Heart left ventricle (tissue), 16 donors: ENCODE measurements at regions not wholly inside any gene's neighbourhood (a gene's known extent, or its start where the extent isn't known, plus 50 kb on each side); places are given as distances from the start of the nearest gene placed in this dataset.

Experiments
- ATAC-seq, 4 donors: fragments of 200-7000 bp; cut with Tn5 transposase; one replicate each; pipeline ENCODE4 v1.9.1; 2020 to 2022; ENCODE audit warnings: moderate library complexity in 4 of 4, mild to moderate bottlenecking in 3 of 4, moderate number of reproducible peaks in 1 of 4
- DNase-seq, 5 donors: peaks; one replicate each; pipeline ENCODE4 v3.0.0-alpha.2; 2020
- H3K27ac ChIP-seq, 12 donors: fragments of 200-600 bp; sonication (generic) in 4 of 12; one replicate each; pipeline versions ENCODE4 v1.5.0 to v1.8.0; 2016 to 2022; ENCODE audit warnings: mild to moderate bottlenecking in 2 of 12
- H3K27me3 ChIP-seq, 9 donors: fragments of 200-600 bp; sonication (generic) in 2 of 9; one replicate each; pipeline versions ENCODE4 v1.5.1 to v1.8.0; 2016 to 2022; ENCODE audit warnings: mild to moderate bottlenecking in 3 of 9
- H3K36me3 ChIP-seq, 9 donors: fragments of 200-600 bp; sonication (generic) in 2 of 9; one replicate each; pipeline versions ENCODE4 v1.5.0 to v1.8.0; 2018 to 2022; ENCODE audit warnings: mild to moderate bottlenecking in 2 of 9
- H3K4me1 ChIP-seq, 12 donors: fragments of 200-600 bp; sonication (generic) in 4 of 12; one replicate each; pipeline versions ENCODE4 v1.5.0 to v1.8.0; 2016 to 2022; ENCODE audit warnings: mild to moderate bottlenecking in 3 of 12
- H3K4me3 ChIP-seq, 12 donors: fragments of 200-600 bp; sonication (generic) in 4 of 12; one replicate each; pipeline versions ENCODE4 v1.5.0 to v1.8.0; 2017 to 2022; ENCODE audit warnings: mild to moderate bottlenecking in 9 of 12, moderate library complexity in 4 of 12
- H3K9me3 ChIP-seq, 12 donors: fragments of 200-600 bp; sonication (generic) in 4 of 12; one replicate each; pipeline versions ENCODE4 v1.5.0 to v1.8.0; 2016 to 2022; ENCODE audit warnings: mild to moderate bottlenecking in 1 of 12
- POLR2A ChIP-seq, 2 donors: fragments of 450-650 bp; IDR thresholded peaks; one replicate each; pipeline ENCODE4 v1.6.1; 2017; ENCODE audit warnings: antibody characterized with exemption in 2 of 2, mild to moderate bottlenecking in 2 of 2, moderate library complexity in 2 of 2
- WGBS, 4 donors: extraction: QIAGEN DNeasy Blood & Tissue Kit in 2 of 4; methylation state at CpG; one replicate each; pipeline versions ENCODE4 v1.1.5 to v1.1.7; 2013 to 2018; 5-methylcytosine and 5-hydroxymethylcytosine counted together
- intact Hi-C, 10 donors: fragments of 100-400 bp; cut with DNase I; formaldehyde crosslinking; loops; one replicate each; pipeline versions ENCODE4 v1.11.1 to v1.14.2; 2022
- TF ChIP-seq, protein P1 (sequence below), 12 donors: fragments of 200-600 bp; sonication (generic) in 4 of 12; IDR thresholded peaks; one replicate each; pipeline versions ENCODE4 v1.5.0 to v1.8.0; 2018 to 2022; ENCODE audit warnings: antibody characterized with exemption in 12 of 12, mild to moderate bottlenecking in 5 of 12
- donor health status: ischemic (EF 13 %, LVEDD 7.1; RV severe dilation, severe dysfunction).
- donor health status: healthy with polysubstance abuse.
- donor health status: DM: no; HTN: yes; CAD: no.
- donor health status: DM: no; HTN: no; CAD: no.
- donor health status: ischemic (EF 25% LVEDD 6.9; RV normal size, moderate dysfunction).
- donor health status: ischemic (EF 25% LVEDD 5.7; RV mildly dilated, moderate dysfunction).
- donor health status: healthy.
- donor health status: DM: yes; HTN: yes; CAD: no.
- donor health status: ischemic (EF 35%, LVEDD 5.7; RV mildly dilated, moderate dysfunction).
- donor health status: nonischemic (EF 11% LVEDD 7.7; RV severe dilation, severe dysfunction).
- donor health status: DM: yes; HTN: yes; CAD: no.
- donor health status: PGD.
- donor health status: ischemic (EF 29% LVEDD 5.4; RV normal size, mild dysfunction).
- donor health status: nonischemic (EF 23%, LVEDD 6.1; RV moderate dilation, normal function).

DNA sequence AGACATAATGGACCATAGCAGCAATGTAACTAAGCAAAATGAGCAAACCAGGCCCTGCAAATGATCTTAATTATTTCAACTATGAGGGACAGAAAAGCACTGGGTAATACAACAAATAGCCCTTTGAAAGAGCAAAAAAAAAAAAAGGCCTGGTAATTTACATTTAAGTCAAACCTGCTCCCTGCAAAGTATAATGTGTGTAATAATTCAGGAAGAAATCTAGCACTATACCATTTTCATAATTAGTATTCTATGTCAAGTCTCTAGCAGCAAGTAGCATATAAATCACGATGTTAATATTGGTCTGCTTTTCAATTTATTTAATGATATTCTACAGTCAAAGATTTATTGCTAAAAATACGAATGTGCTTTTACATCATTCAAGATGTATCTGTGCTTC, 489.6 kb downstream of the BMP2 start:
- H3K27me3 ChIP-seq: no peaks in the 10 kb centered on the region
- DNase-seq (no peak), ATAC-seq (no peak)
- WGBS, 4 donors: 53 to 82% (median 60%) methylated on average over 2 of the region's 2 CpGs
- peaks cover 0 to 3% (median 0%) of the 10 kb centered on the region in 12 donors for H3K9me3 ChIP-seq
- intact Hi-C loops: loop anchor here in 1 of 10 donors (10.0 kb wide), 1 partner anchor 132 kb away; no protein-coding TSS in a partner anchor
- peak overlapping the region in 8 of 12 donors; percentile 13 to 56 (median 40) for H3K4me3 ChIP-seq
- peak overlapping the region in 8 of 12 donors; percentile 69 to 86 (median 78) for H3K27ac ChIP-seq
- no peak for TF ChIP-seq POLR2A (IDR thresholded peaks at IDR 0.05)
- TF ChIP-seq, protein P1, sequence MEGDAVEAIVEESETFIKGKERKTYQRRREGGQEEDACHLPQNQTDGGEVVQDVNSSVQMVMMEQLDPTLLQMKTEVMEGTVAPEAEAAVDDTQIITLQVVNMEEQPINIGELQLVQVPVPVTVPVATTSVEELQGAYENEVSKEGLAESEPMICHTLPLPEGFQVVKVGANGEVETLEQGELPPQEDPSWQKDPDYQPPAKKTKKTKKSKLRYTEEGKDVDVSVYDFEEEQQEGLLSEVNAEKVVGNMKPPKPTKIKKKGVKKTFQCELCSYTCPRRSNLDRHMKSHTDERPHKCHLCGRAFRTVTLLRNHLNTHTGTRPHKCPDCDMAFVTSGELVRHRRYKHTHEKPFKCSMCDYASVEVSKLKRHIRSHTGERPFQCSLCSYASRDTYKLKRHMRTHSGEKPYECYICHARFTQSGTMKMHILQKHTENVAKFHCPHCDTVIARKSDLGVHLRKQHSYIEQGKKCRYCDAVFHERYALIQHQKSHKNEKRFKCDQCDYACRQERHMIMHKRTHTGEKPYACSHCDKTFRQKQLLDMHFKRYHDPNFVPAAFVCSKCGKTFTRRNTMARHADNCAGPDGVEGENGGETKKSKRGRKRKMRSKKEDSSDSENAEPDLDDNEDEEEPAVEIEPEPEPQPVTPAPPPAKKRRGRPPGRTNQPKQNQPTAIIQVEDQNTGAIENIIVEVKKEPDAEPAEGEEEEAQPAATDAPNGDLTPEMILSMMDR (IDR thresholded peaks at IDR 0.05): no peak
- H3K36me3 ChIP-seq: no peaks in the 10 kb centered on the region
- H3K4me1 ChIP-seq: peaks cover 0 to 14% (median 0%) of the 10 kb centered on the region in 12 donors

DNA sequence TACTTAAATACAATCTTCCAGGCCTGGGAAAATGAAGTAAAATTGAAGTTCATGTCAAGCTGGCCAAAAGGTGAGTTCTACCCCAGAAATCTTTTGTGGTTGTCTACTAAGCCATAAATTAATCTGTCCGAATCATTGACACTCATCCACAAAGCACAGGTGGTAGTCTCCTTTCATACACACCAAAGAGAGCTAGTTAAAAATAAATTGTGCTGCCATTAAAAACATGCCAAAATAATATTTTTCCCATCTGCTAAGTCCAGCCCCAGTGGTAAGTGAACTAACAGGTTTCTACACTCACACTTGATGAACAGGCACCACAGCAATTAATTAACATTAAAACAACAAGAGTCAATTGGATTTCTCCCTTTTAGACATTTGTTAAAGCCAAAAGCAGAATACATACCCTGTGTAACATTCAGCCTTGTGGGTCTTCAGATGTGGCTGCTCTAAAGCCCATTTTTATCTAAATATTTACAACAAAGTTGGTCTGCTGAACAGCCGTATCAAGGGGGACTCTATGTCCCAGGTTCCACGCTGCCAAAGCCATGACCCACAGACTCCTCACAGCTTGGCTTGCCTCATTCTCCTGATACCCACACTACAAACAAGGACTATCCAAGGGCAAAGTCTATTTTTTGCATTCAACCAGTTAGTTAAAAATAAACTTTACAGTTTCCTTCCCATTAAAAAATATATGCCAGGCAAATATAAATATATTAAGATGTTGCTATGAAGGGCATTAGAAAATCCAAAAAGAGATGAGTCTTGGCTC, 490.4 kb downstream of the BMP2 start:
- Histone ChIP-seq H3K4me1 (peaks cover 0 to 14% (median 0%) of the 10 kb centered on the region in 12 donors), H3K36me3 (no peaks in the 10 kb centered on the region), H3K27me3 (no peaks in the 10 kb centered on the region), H3K4me3 (peak overlapping the region; percentile 22 to 56 (median 30)), H3K27ac (peak overlapping the region in 11 of 12 donors; percentile 3 to 86 (median 75)), H3K9me3 (peaks cover 0 to 3% (median 0%) of the 10 kb centered on the region in 12 donors)
- 47 to 70% (median 58%) methylated on average over 3 of the region's 3 CpGs for WGBS, 4 donors
- TF ChIP-seq, protein P1 (IDR thresholded peaks at IDR 0.05): no peak
- TF ChIP-seq POLR2A (IDR thresholded peaks at IDR 0.05): no peak
- ATAC-seq: peak; percentile 96 to 99 (median 98)
- peak; percentile 31 to 63 (median 58) for DNase-seq
- intact Hi-C loops: loop anchor here in 1 of 10 donors (10.0 kb wide), 1 partner anchor 133 kb away; no protein-coding TSS in a partner anchor

DNA sequence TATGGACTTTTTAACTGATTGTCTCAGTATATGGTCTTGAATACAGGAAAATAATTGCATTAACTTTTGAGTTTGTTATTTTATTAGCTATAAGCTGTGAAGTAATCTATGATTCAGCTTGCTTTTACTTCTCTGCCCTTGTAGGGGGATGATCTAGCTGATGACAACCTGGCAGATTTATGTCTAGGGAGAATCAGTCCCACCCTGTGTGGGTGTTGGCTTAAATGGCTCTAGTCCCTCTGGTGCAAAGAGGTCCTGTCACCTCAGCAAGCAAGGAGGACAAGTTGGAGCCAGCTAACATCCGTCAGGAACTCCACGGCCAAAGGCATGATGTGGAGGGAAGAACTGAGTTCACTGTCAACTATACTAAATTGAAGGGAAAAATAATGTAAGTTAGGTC, 495.3 kb downstream of the BMP2 start:
- DNase-seq (no peak), ATAC-seq (no peak)
- peaks cover 0 to 3% (median 0%) of the 10 kb centered on the region in 12 donors for H3K9me3 ChIP-seq
- no peak for TF ChIP-seq POLR2A (IDR thresholded peaks at IDR 0.05)
- TF ChIP-seq, protein P1 (IDR thresholded peaks at IDR 0.05): no peak
- no peak overlapping the region for H3K27ac ChIP-seq
- 80 to 94% (median 83%) methylated on average over 2 of the region's 2 CpGs for WGBS, 4 donors
- no peaks in the 10 kb centered on the region for H3K36me3 ChIP-seq
- H3K4me1 ChIP-seq: peaks cover 0 to 7% (median 0%) of the 10 kb centered on the region in 12 donors
- intact Hi-C loops: no loop called here
- no peaks in the 10 kb centered on the region for H3K27me3 ChIP-seq
- no peak overlapping the region for H3K4me3 ChIP-seq

DNA sequence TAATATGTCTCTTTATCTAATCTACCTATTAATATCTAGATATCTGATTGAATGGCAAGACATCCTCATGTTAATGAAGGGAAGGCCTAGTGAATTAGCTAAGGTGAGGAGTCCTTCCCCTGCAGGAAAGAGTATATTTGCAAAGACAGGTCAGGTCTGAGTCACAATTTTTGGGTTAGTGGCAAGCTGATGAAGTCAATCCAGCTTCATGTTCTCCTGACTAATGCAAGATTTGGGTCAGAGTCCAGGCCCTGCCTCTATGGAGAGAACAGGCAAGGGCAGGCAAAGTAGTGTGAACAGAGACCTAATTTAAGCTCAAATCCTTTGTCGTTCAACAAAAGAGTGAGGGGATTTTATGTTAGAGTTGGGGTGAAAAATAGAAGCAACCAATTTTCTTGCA, 496.7 kb downstream of the BMP2 start:
- no peak for TF ChIP-seq POLR2A (IDR thresholded peaks at IDR 0.05)
- TF ChIP-seq, protein P1 (IDR thresholded peaks at IDR 0.05): no peak
- DNase-seq: no peak
- H3K4me3 ChIP-seq: no peak overlapping the region
- peaks cover 0 to 3% (median 0%) of the 10 kb centered on the region in 12 donors for H3K9me3 ChIP-seq
- H3K36me3 ChIP-seq: no peaks in the 10 kb centered on the region
- WGBS, 4 donors: 88 to 96% (median 92%) methylated on average over 1 of the region's 1 CpG
- no peak overlapping the region for H3K27ac ChIP-seq
- no peak for ATAC-seq
- no peaks in the 10 kb centered on the region for H3K27me3 ChIP-seq
- no peaks in the 10 kb centered on the region for H3K4me1 ChIP-seq
- intact Hi-C loops: no loop called here
